ENCODE measurements at regions not wholly inside any gene's neighbourhood (a gene's known extent, or its start where the extent isn't known, plus 50 kb on each side); places are given as distances from the start of the nearest gene placed in this dataset.

GRCh38 chr12:124407074-124407473 is 112.2 kb downstream of the RFLNA start:
- no peak overlapping the region for H3K4me3 ChIP-seq (ENCODE audit: low read depth in 2 of 2, low read length in 2 of 2)
- ChIA-PET POLR2A (no interaction called here), CTCF (no interaction called here)
- TF ChIP-seq POLR2AphosphoS5 (IDR thresholded peaks at IDR 0.05; ENCODE audit: low read depth, low read length) (no peak), SIN3A (IDR thresholded peaks at IDR 0.05; ENCODE audit: borderline replicate concordance, insufficient read depth, low read depth, low read length) (no peak), CTCF (IDR thresholded peaks at IDR 0.05) (no peak), REST (IDR thresholded peaks at IDR 0.05; ENCODE audit: insufficient read depth in 1 of 2, low read depth in 2 of 2, low read length in 1 of 2) (no peak), TCF7L2 (IDR thresholded peaks at IDR 0.05; ENCODE audit: low read depth, low read length) (no peak)
- peaks cover 14% of the 10 kb centered on the region for H3K4me1 ChIP-seq (ENCODE audit: control insufficient read depth, insufficient read depth, low read length)
- in situ Hi-C loops (cut with HindIII; ENCODE audit: low pct_unique_long_range_greater_than_20kb, low sequenced_read_pairs) (no loop called here), intact Hi-C loops (cut with micrococcal nuclease; ENCODE audit: unreplicated experiment) (no loop called here)
- no peaks in the 10 kb centered on the region for H3K27me3 ChIP-seq (ENCODE audit: control insufficient read depth, insufficient read depth, low read length)
- no peak for ATAC-seq
- H3K9me3 ChIP-seq (ENCODE audit: control insufficient read depth, insufficient read depth, low read depth, low read length): no peaks in the 10 kb centered on the region
- H3K36me3 ChIP-seq (ENCODE audit: control insufficient read depth, insufficient read depth, low read length): no peaks in the 10 kb centered on the region; the same call in 1 of the 2 replicates
- no TSS peak for BruUV-seq (replicated peaks)
- H3K27ac ChIP-seq (ENCODE audit: low read length): no peak overlapping the region
- no peak for DNase-seq (ENCODE audit: low read depth, low spot score)

GRCh38 chr12:124406043-124406442 is 111.2 kb downstream of the RFLNA start:
- POLR2A ChIA-PET: no interaction called here
- Histone ChIP-seq H3K36me3 (ENCODE audit: control insufficient read depth, insufficient read depth, low read length) (no peaks in the 10 kb centered on the region; the same call in 1 of the 2 replicates), H3K4me3 (ENCODE audit: low read depth in 2 of 2, low read length in 2 of 2) (no peak overlapping the region), H3K4me1 (ENCODE audit: control insufficient read depth, insufficient read depth, low read length) (peaks cover 14% of the 10 kb centered on the region), H3K9me3 (ENCODE audit: control insufficient read depth, insufficient read depth, low read depth, low read length) (no peaks in the 10 kb centered on the region), H3K27me3 (ENCODE audit: control insufficient read depth, insufficient read depth, low read length) (no peaks in the 10 kb centered on the region), H3K27ac (ENCODE audit: low read length) (no peak overlapping the region)
- in situ Hi-C loops (cut with HindIII; ENCODE audit: low pct_unique_long_range_greater_than_20kb, low sequenced_read_pairs) (no loop called here), intact Hi-C loops (cut with micrococcal nuclease; ENCODE audit: unreplicated experiment) (no loop called here)
- no peak for TF ChIP-seq POLR2AphosphoS5 (IDR thresholded peaks at IDR 0.05; ENCODE audit: low read depth, low read length)
- TF ChIP-seq TCF7L2 (IDR thresholded peaks at IDR 0.05; ENCODE audit: low read depth, low read length): no peak
- no peak for TF ChIP-seq REST (IDR thresholded peaks at IDR 0.05; ENCODE audit: insufficient read depth in 1 of 2, low read depth in 2 of 2, low read length in 1 of 2)
- no peak for TF ChIP-seq SIN3A (IDR thresholded peaks at IDR 0.05; ENCODE audit: borderline replicate concordance, insufficient read depth, low read depth, low read length)
- no peak for TF ChIP-seq CTCF (IDR thresholded peaks at IDR 0.05)
- ATAC-seq (no peak), DNase-seq (ENCODE audit: low read depth, low spot score) (no peak)
- CTCF ChIA-PET: no interaction called here
- no TSS peak for BruUV-seq (replicated peaks)

Data from Panc1 (cell line).